Endothelial cell of hepatic sinusoid (primary cell): ENCODE measurements at regions not wholly inside any gene's neighbourhood (a gene's known extent, or its start where the extent isn't known, plus 50 kb on each side); places are given as distances from the start of the nearest gene placed in this dataset.

Experiments
- in situ Hi-C: cut with HindIII; loops from 2 replicates; pipeline ENCODE4 v1.10.0; 2017; ENCODE audit warnings: low sequenced_read_pairs

- in situ Hi-C loops, result loop anchor here (10.0 kb wide), 1 partner anchor 397 kb away; no protein-coding TSS in a partner anchor
Observed at GRCh38 chr10:78441694-78442093, 408.0 kb downstream of the RPS24 start.

- in situ Hi-C loops, result loop anchor here (10.0 kb wide), 1 partner anchor 398 kb away; no protein-coding TSS in a partner anchor
Observed at GRCh38 chr10:78442836-78443550, 409.3 kb downstream of the RPS24 start.

- in situ Hi-C loops, result loop anchor here (10.0 kb wide), 1 partner anchor 399 kb away; no protein-coding TSS in a partner anchor
Observed at GRCh38 chr10:78443900-78444571, 410.4 kb downstream of the RPS24 start.

- in situ Hi-C loops, result loop anchor here (10.0 kb wide), 1 partner anchor 400 kb away; no protein-coding TSS in a partner anchor
Observed at GRCh38 chr10:78444741-78445140, 411.1 kb downstream of the RPS24 start.

- in situ Hi-C loops, result loop anchor here (10.0 kb wide), 1 partner anchor 401 kb away; no protein-coding TSS in a partner anchor
Observed at GRCh38 chr10:78445308-78445707, 411.6 kb downstream of the RPS24 start.

- in situ Hi-C loops, result loop anchor here (10.0 kb wide), 1 partner anchor 404 kb away; no protein-coding TSS in a partner anchor
Observed at GRCh38 chr10:78448470-78448869, 414.8 kb downstream of the RPS24 start.

GRCh38 chr10:78448994-78449418 is 415.3 kb downstream of the RPS24 start:
- in situ Hi-C loops, result loop anchor here (10.0 kb wide), 1 partner anchor 404 kb away; no protein-coding TSS in a partner anchor

- in situ Hi-C loops, result loop anchor here (10.0 kb wide), 1 partner anchor 405 kb away; no protein-coding TSS in a partner anchor
Observed at GRCh38 chr10:78449554-78449953, 415.9 kb downstream of the RPS24 start.

- in situ Hi-C loops, result no loop called here
Observed at GRCh38 chr10:78450239-78450638, 416.6 kb downstream of the RPS24 start.

- in situ Hi-C loops, result no loop called here
Observed at GRCh38 chr10:78450807-78451485, 417.3 kb downstream of the RPS24 start.

- in situ Hi-C loops, result no loop called here
Observed at GRCh38 chr10:78451592-78451991, 417.9 kb downstream of the RPS24 start.

- in situ Hi-C loops, result no loop called here
Observed at GRCh38 chr10:78454123-78454645, 420.5 kb downstream of the RPS24 start.

GRCh38 chr10:78455236-78455635 is 421.6 kb downstream of the RPS24 start:
- in situ Hi-C loops, result no loop called here

GRCh38 chr10:78455811-78456210 is 422.1 kb downstream of the RPS24 start:
- in situ Hi-C loops, result no loop called here

GRCh38 chr10:78456649-78457400 is 423.2 kb downstream of the RPS24 start:
- in situ Hi-C loops, result no loop called here

GRCh38 chr10:78457804-78458482 is 424.3 kb downstream of the RPS24 start:
- in situ Hi-C loops, result no loop called here

GRCh38 chr10:78458983-78459638 is 425.4 kb downstream of the RPS24 start:
- in situ Hi-C loops, result no loop called here

GRCh38 chr10:78459639-78460037 is 426.0 kb downstream of the RPS24 start:
- in situ Hi-C loops, result no loop called here

GRCh38 chr10:78460204-78460603 is 426.5 kb downstream of the RPS24 start:
- in situ Hi-C loops, result no loop called here
